ENCODE measurements at regions not wholly inside any gene's neighbourhood (a gene's known extent, or its start where the extent isn't known, plus 50 kb on each side); places are given as distances from the start of the nearest gene placed in this dataset.
A peak's percentile ranks its signal among the peaks of the same experiment; 100 is the strongest.

GRCh38 chr2:66240286-66240685 is 194.6 kb upstream of the MEIS1 start:
- no peaks in the 10 kb centered on the region for H4K20me1 ChIP-seq (replicated peaks in 1 of 2; ENCODE audit: control insufficient read depth in 1 of 2, insufficient read depth in 2 of 2, low read length in 2 of 2)
- H2BK5ac ChIP-seq (ENCODE audit: low read depth, low read length) = no peak overlapping the region
- H2AFZ ChIP-seq (ENCODE audit: low read length) = no peak overlapping the region
- H3K23me2 ChIP-seq (ENCODE audit: low read depth, low read length) = 0 out of 2 replicates have a peak, but pooled peaks cover 1% of the 10 kb centered on the region
- no peak overlapping the region for H3K56ac ChIP-seq (replicated peaks; ENCODE audit: insufficient read length, low read depth, low read length)
- no peak overlapping the region for H3K14ac ChIP-seq (ENCODE audit: insufficient read length)
- 75% methylated on average over 3 of the region's 3 CpGs; no CpG with 5 or more reads in 1 of the 2 experiments for WGBS, 2 experiments (ENCODE audit: extremely low coverage in 1 of 2, insufficient coverage in 1 of 2, insufficient read length in 1 of 2, insufficient replicate concordance in 2 of 2, low coverage in 1 of 2, low lambda C conversion rate in 2 of 2, missing lambda C conversion rate in 1 of 2)
- H3K4me3 ChIP-seq (ENCODE audit: extremely low read depth in 1 of 4, insufficient read depth in 2 of 4, low read depth in 3 of 4, low read length in 4 of 4) = no peak overlapping the region
- H2BK20ac ChIP-seq (ENCODE audit: low read length) = no peak overlapping the region
- H3K9me3 ChIP-seq (ENCODE audit: insufficient read depth in 2 of 2, low read depth in 1 of 2, low read length in 1 of 2) = no peaks in the 10 kb centered on the region
- H3K27me3 ChIP-seq (replicated peaks in 1 of 4; ENCODE audit: control insufficient read depth in 3 of 4, extremely low read depth in 1 of 4, insufficient read depth in 3 of 4, low read length in 3 of 4) = no peaks in the 10 kb centered on the region; a peak in 1 of 7 replicates
- no peaks in the 10 kb centered on the region for H3K36me3 ChIP-seq (ENCODE audit: control insufficient read depth in 2 of 4, insufficient read depth in 4 of 4, low read length in 3 of 4)
- H3K4me2 ChIP-seq (ENCODE audit: insufficient read depth in 1 of 2, low read depth in 2 of 2, low read length in 2 of 2) = no peak overlapping the region
- peaks cover 0 to 11% of the 10 kb centered on the region in 2 experiments; a peak in 2 of 4 replicates for H3K79me2 ChIP-seq (ENCODE audit: control insufficient read depth in 1 of 2, insufficient read depth in 2 of 2, low read length in 2 of 2)
- ChIA-PET POLR2A (ENCODE audit: partially characterized antibody) (no interaction called here), CTCF (ENCODE audit: partially characterized antibody) (no interaction called here)
- no peak overlapping the region for H3K9ac ChIP-seq (replicated peaks in 1 of 4; ENCODE audit: extremely low read depth in 1 of 4, low read depth in 3 of 4, low read length in 3 of 4)
- H3K4ac ChIP-seq (replicated peaks; ENCODE audit: insufficient read length, low read depth, low read length) = no peak overlapping the region
- no peak overlapping the region for H2BK12ac ChIP-seq (ENCODE audit: low read depth, low read length)
- no peak overlapping the region for H2BK120ac ChIP-seq (replicated peaks; ENCODE audit: low read depth, low read length)
- no peak overlapping the region for H2BK15ac ChIP-seq (ENCODE audit: low read length)
- no peak overlapping the region for H2AK5ac ChIP-seq (ENCODE audit: low read depth, low read length)
- no peak overlapping the region for H3K23ac ChIP-seq (ENCODE audit: insufficient read length)
- H4K8ac ChIP-seq (ENCODE audit: extremely low read depth, insufficient read depth, low read length) = no peak overlapping the region
- H3K79me1 ChIP-seq (ENCODE audit: low read depth, low read length) = no peaks in the 10 kb centered on the region
- H4K5ac ChIP-seq (ENCODE audit: insufficient read length, low read depth, low read length) = no peak overlapping the region
- H3K4me1 ChIP-seq (replicated peaks in 1 of 4; ENCODE audit: control insufficient read depth in 3 of 4, insufficient read depth in 4 of 4, low read length in 3 of 4) = peaks cover 0 to 8% (median 0%) of the 10 kb centered on the region in 4 experiments; a peak in 3 of 7 replicates
- peak overlapping the region; percentile 1; the same call in 1 of the 2 replicates for H3K18ac ChIP-seq (ENCODE audit: extremely low read depth, low read length)
- H3K27ac ChIP-seq (ENCODE audit: low read depth, low read length) = no peak overlapping the region
- no peak overlapping the region for H4K91ac ChIP-seq (replicated peaks; ENCODE audit: insufficient read length, low read length)
- no peak for DNase-seq (ENCODE audit: low read depth in 1 of 2, low spot score in 2 of 2)
- no peak for FAIRE-seq
- TF ChIP-seq GTF2F1 (IDR thresholded peaks at IDR 0.05; ENCODE audit: borderline replicate concordance, low read depth, low read length) (no peak), CBX5 (IDR thresholded peaks at IDR 0.05; ENCODE audit: low read depth, low read length) (no peak), CHD1 (IDR thresholded peaks at IDR 0.05; ENCODE audit: low read depth, low read length) (no peak), SIX5 (IDR thresholded peaks at IDR 0.05; ENCODE audit: low read depth, low read length) (no peak), TCF12 (IDR thresholded peaks at IDR 0.05; ENCODE audit: low read depth, low read length) (no peak), SP4 (IDR thresholded peaks at IDR 0.05; ENCODE audit: low read length) (no peak), SIRT6 (IDR thresholded peaks at IDR 0.05; ENCODE audit: low read length) (no peak), PHF8 (conservative IDR thresholded peaks at IDR 0.05; ENCODE audit: low read depth, low read length) (no peak), CEBPB (IDR thresholded peaks at IDR 0.05; ENCODE audit: low read depth, low read length) (no peak), GABPA (IDR thresholded peaks at IDR 0.05; ENCODE audit: borderline replicate concordance, insufficient read depth, low read length) (no peak), KDM5A (IDR thresholded peaks at IDR 0.05; ENCODE audit: low read length) (no peak), RAD21 (IDR thresholded peaks at IDR 0.05 in 1 of 2, conservative IDR thresholded peaks at IDR 0.05 in 1 of 2; ENCODE audit: low read depth in 2 of 2, low read length in 2 of 2) (no peak), TAF7 (optimal IDR thresholded peaks at IDR 0.05; ENCODE audit: borderline replicate concordance, low read depth, low read length) (no peak), NANOG (IDR thresholded peaks at IDR 0.05; ENCODE audit: insufficient read depth, low read depth, low read length, poor library complexity, severe bottlenecking) (no peak), YY1 (IDR thresholded peaks at IDR 0.05; ENCODE audit: low read depth, low read length) (no peak), CREB1 (IDR thresholded peaks at IDR 0.05) (no peak)
